ENCODE measurements at regions not wholly inside any gene's neighbourhood (a gene's known extent, or its start where the extent isn't known, plus 50 kb on each side); places are given as distances from the start of the nearest gene placed in this dataset.
A peak's percentile ranks its signal among the peaks of the same experiment; 100 is the strongest.
"Not testable (repeated sequence)": the region's sequence is repeated elsewhere in the genome, so short reads cannot be mapped to it uniquely, and the experiment has no call there.

DNA sequence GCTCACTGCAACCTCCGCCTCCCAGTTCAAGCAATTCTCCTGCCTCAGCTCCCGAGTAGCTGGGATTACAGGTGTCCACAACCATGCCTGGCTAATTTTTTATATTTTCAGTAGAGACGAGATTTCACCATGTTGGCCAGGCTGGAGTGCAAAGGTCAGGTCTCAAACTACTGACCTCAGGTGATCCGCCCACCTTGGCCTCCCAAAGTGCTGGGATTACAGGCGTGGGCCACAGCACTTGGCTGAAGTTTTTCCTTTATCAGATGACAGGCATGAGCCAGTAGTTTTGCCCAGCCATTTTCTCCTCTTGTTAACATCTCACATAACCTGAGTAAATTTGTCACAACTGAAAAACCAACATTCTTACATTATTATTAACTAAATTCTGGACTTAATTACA is 470.7 kb upstream of the C16orf82 start:
- intact Hi-C loops (cut with micrococcal nuclease); CTCF ChIA-PET; H3K9me3 ChIP-seq (ENCODE audit: control insufficient read depth in 1 of 2, insufficient read depth in 1 of 2, low read depth in 1 of 2, low read length in 2 of 2); POLR2A ChIA-PET; DNase-seq (ENCODE audit: low read depth, low spot score); H3K27me3 ChIP-seq (ENCODE audit: insufficient read depth, low read length); ATAC-seq; H3K79me2 ChIP-seq (ENCODE audit: insufficient read depth, low read length); RAD21 ChIA-PET (ENCODE audit: low non-redundant PET in 1 of 2, low total read pairs in 2 of 2, uncharacterized antibody in 2 of 2, unreplicated experiment in 2 of 2); H3K9me2 ChIP-seq (ENCODE audit: insufficient read depth); H3K27ac ChIP-seq (ENCODE audit: low read depth, low read length); H2AFZ ChIP-seq (ENCODE audit: low read depth, low read length, poor library complexity, severe bottlenecking); H3K4me3 ChIP-seq (replicated peaks in 1 of 2; ENCODE audit: low read depth in 1 of 2, low read length in 2 of 2); BruUV-seq (replicated peaks); H3K36me3 ChIP-seq (ENCODE audit: control insufficient read depth in 1 of 2, insufficient read depth in 2 of 2, low read length in 2 of 2); H3K9ac ChIP-seq (ENCODE audit: low read length); H3K4me2 ChIP-seq (ENCODE audit: low read length); H4K20me1 ChIP-seq (ENCODE audit: insufficient read depth); H3K4me1 ChIP-seq (ENCODE audit: control insufficient read depth in 1 of 2, insufficient read depth in 2 of 2, low read length in 2 of 2): not testable (repeated sequence)

- H3K4me2 ChIP-seq (ENCODE audit: low read length), result no peak overlapping the region
- no peaks in the 10 kb centered on the region for H3K27me3 ChIP-seq (ENCODE audit: insufficient read depth, low read length)
- H3K4me1 ChIP-seq (ENCODE audit: control insufficient read depth in 1 of 2, insufficient read depth in 2 of 2, low read length in 2 of 2), result no peaks in the 10 kb centered on the region
- intact Hi-C loops (cut with micrococcal nuclease), result no loop called here
- DNase-seq (ENCODE audit: low read depth, low spot score) (peak; percentile 4), ATAC-seq (no peak)
- H3K36me3 ChIP-seq (ENCODE audit: control insufficient read depth in 1 of 2, insufficient read depth in 2 of 2, low read length in 2 of 2), result no peaks in the 10 kb centered on the region
- TF ChIP-seq ZFX (IDR thresholded peaks at IDR 0.05) (no peak), ELF1 (IDR thresholded peaks at IDR 0.05; ENCODE audit: borderline replicate concordance, low read depth) (no peak), ZNF274 (IDR thresholded peaks at IDR 0.05; ENCODE audit: low read depth, low read length) (no peak), POLR2AphosphoS5 (IDR thresholded peaks at IDR 0.05; ENCODE audit: low read depth, low read length) (no peak), EZH2 (IDR thresholded peaks at IDR 0.05) (no peak), CTCF (IDR thresholded peaks at IDR 0.05 in 2 of 3, conservative IDR thresholded peaks at IDR 0.05 in 1 of 3; ENCODE audit: borderline replicate concordance in 1 of 3, insufficient read depth in 1 of 3, low read depth in 2 of 3, low read length in 2 of 3) (no peak), TCF7L2 (IDR thresholded peaks at IDR 0.05; ENCODE audit: borderline replicate concordance, extremely low read depth, insufficient read depth, insufficient read length) (no peak), CEBPB (IDR thresholded peaks at IDR 0.05; ENCODE audit: low read depth) (no peak), RAD21 (IDR thresholded peaks at IDR 0.05; ENCODE audit: low read depth) (no peak), CBX3 (IDR thresholded peaks at IDR 0.05; ENCODE audit: low read depth) (no peak)
- no peak overlapping the region for H2AFZ ChIP-seq (ENCODE audit: low read depth, low read length, poor library complexity, severe bottlenecking)
- H4K20me1 ChIP-seq (ENCODE audit: insufficient read depth), result no peaks in the 10 kb centered on the region
- H3K9ac ChIP-seq (ENCODE audit: low read length), result no peak overlapping the region
- H3K4me3 ChIP-seq (replicated peaks in 1 of 2; ENCODE audit: low read depth in 1 of 2, low read length in 2 of 2), result no peak overlapping the region
- H3K27ac ChIP-seq (ENCODE audit: low read depth, low read length), result no peak overlapping the region
- H3K9me3 ChIP-seq (ENCODE audit: control insufficient read depth in 1 of 2, insufficient read depth in 1 of 2, low read depth in 1 of 2, low read length in 2 of 2), result no peaks in the 10 kb centered on the region
- BruUV-seq (replicated peaks), result no TSS peak
- ChIA-PET POLR2A (no interaction called here), RAD21 (ENCODE audit: low non-redundant PET in 1 of 2, low total read pairs in 2 of 2, uncharacterized antibody in 2 of 2, unreplicated experiment in 2 of 2) (no interaction called here), CTCF (no interaction called here)
- H3K9me2 ChIP-seq (ENCODE audit: insufficient read depth), result no peaks in the 10 kb centered on the region
- H3K79me2 ChIP-seq (ENCODE audit: insufficient read depth, low read length), result no peaks in the 10 kb centered on the region
Observed at GRCh38 chr16:26598061-26598460, 468.7 kb upstream of the C16orf82 start.
